Progenitor cell of endocrine pancreas (in vitro differentiated cells): ENCODE measurements at regions not wholly inside any gene's neighbourhood (a gene's known extent, or its start where the extent isn't known, plus 50 kb on each side); places are given as distances from the start of the nearest gene placed in this dataset.

Source experiments
- DNase-seq: peaks from one replicate; pipeline ENCODE4 v3.0.0; 2021; ENCODE audit warnings: low spot score; ENCODE audit not compliant: unreplicated experiment
- H3K27ac Mint-ChIP-seq: 2 replicates; pipeline ENCODE4 v1.8.0; 2021; ENCODE audit warnings: mild to moderate bottlenecking, moderate library complexity, mixed read lengths
- H3K27me3 Mint-ChIP-seq: 2 replicates; pipeline ENCODE4 v1.8.0; 2021; ENCODE audit warnings: mixed read lengths
- H3K36me3 Mint-ChIP-seq: 2 replicates; pipeline ENCODE4 v1.8.0; 2022; ENCODE audit warnings: mixed read lengths; ENCODE audit not compliant: insufficient read depth
- H3K4me1 Mint-ChIP-seq: 2 replicates; pipeline ENCODE4 v1.8.0; 2021; ENCODE audit warnings: low read depth, mixed read lengths
- H3K4me3 Mint-ChIP-seq: 2 replicates; pipeline ENCODE4 v1.8.0; 2021; ENCODE audit warnings: low read depth, mild to moderate bottlenecking, moderate library complexity, mixed read lengths
- H3K9me3 Mint-ChIP-seq: 2 replicates; pipeline ENCODE4 v1.8.0; 2021; ENCODE audit warnings: low read depth, mixed read lengths
- TF ChIP-seq, protein P1 (sequence below): fragments of 200-600 bp; sonication (generic); IDR thresholded peaks from one replicate; pipeline ENCODE4 v1.5.0; 2021; ENCODE audit warnings: antibody characterized with exemption, mild to moderate bottlenecking; ENCODE audit not compliant: unreplicated experiment

DNA sequence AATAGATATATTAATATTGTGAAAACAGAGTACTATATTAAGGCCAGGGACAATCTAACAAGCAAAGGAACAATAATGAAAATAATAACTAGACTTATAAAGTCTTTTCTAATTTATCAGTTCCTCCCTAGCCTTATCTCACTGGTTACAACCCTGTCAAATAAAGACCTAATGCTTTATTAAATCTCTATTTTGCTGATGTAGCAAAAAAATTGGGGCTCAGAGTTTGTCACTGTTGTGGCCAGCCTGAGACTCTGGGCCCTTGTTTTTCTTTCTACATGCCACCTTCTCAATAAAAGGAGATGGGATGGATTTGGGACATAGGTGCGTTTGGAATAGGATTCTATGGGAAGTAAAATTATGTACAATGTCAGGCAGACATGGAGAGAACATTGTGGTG, 937.0 kb downstream of the IGSF11 start:
- H3K27ac Mint-ChIP-seq = no peak overlapping the region
- H3K9me3 Mint-ChIP-seq = peaks cover 10% of the 10 kb centered on the region
- H3K4me1 Mint-ChIP-seq = no peaks in the 10 kb centered on the region
- peaks cover 4% of the 10 kb centered on the region for H3K36me3 Mint-ChIP-seq
- no peaks in the 10 kb centered on the region for H3K27me3 Mint-ChIP-seq
- TF ChIP-seq, protein P1, sequence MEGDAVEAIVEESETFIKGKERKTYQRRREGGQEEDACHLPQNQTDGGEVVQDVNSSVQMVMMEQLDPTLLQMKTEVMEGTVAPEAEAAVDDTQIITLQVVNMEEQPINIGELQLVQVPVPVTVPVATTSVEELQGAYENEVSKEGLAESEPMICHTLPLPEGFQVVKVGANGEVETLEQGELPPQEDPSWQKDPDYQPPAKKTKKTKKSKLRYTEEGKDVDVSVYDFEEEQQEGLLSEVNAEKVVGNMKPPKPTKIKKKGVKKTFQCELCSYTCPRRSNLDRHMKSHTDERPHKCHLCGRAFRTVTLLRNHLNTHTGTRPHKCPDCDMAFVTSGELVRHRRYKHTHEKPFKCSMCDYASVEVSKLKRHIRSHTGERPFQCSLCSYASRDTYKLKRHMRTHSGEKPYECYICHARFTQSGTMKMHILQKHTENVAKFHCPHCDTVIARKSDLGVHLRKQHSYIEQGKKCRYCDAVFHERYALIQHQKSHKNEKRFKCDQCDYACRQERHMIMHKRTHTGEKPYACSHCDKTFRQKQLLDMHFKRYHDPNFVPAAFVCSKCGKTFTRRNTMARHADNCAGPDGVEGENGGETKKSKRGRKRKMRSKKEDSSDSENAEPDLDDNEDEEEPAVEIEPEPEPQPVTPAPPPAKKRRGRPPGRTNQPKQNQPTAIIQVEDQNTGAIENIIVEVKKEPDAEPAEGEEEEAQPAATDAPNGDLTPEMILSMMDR = no peak
- H3K4me3 Mint-ChIP-seq = no peak overlapping the region
- DNase-seq = no peak

DNA sequence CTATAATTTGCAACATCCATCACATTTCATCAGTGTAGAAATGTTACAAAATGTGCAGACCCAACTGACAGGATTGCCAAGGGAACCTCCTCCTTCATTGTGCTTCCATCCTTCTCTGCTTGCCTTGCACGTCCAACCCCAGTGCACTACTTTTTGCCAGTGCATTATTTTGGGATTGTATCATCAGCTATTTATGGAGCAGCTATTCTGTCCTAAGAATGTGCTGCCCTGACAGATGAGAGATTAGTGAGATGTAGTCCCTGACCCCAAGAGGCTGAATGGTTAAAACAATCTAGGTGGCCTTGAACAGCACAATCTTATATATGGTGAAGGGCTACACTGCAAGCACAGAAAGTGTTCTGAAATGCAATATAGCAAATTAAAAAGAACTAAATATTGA, 935.8 kb downstream of the IGSF11 start:
- Mint-ChIP-seq H3K27me3 (no peaks in the 10 kb centered on the region), H3K4me3 (no peak overlapping the region), H3K36me3 (peaks cover 2% of the 10 kb centered on the region), H3K4me1 (peaks cover 4% of the 10 kb centered on the region), H3K27ac (no peak overlapping the region), H3K9me3 (peaks cover 4% of the 10 kb centered on the region)
- no peak for DNase-seq
- TF ChIP-seq, protein P1 = no peak

DNA sequence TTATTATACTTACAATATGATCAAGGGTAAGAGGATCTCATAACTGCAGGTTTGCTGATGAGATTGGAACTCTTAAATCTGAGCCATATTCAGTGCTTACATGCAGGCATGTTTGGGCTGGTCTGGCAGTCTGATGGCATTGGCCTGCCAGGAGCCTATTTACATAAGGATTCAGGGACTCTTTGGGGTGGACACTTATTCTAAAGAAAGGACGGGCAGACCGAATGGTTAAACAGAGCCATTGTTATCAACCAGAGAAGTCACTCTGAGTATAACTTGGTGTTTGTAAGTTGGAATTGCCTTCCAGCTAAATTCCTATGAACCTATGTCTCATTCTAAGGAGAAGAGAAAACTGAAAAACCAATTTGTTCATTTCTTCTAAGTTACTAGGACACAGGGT, 932.8 kb downstream of the IGSF11 start:
- TF ChIP-seq, protein P1 = no peak
- DNase-seq = no peak
- no peak overlapping the region for H3K27ac Mint-ChIP-seq
- no peak overlapping the region for H3K4me3 Mint-ChIP-seq
- H3K4me1 Mint-ChIP-seq = peaks cover 4% of the 10 kb centered on the region
- no peaks in the 10 kb centered on the region for H3K9me3 Mint-ChIP-seq
- H3K36me3 Mint-ChIP-seq = no peaks in the 10 kb centered on the region
- no peaks in the 10 kb centered on the region for H3K27me3 Mint-ChIP-seq

DNA sequence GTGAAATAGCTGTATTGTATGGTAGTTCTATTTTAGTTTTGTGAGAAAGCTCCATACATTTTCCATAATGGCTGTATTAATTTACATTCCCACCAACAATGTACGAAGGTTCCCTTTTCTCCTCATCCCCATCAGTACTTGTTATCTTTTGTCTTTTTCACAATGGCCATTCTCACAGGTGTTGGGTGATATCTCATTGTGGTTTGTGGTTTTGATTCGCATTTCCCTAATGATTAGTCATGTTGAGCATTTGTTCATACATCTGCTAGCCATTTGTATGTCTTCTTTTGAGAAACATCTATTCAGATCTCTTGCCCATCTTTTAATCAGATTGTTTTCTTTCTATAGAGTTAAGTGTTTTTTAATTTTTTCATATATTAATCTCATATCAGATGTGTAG, 931.9 kb downstream of the IGSF11 start:
- Mint-ChIP-seq H3K4me1 (peaks cover 4% of the 10 kb centered on the region), H3K36me3 (no peaks in the 10 kb centered on the region), H3K27me3 (no peaks in the 10 kb centered on the region), H3K4me3 (no peak overlapping the region), H3K27ac (no peak overlapping the region), H3K9me3 (no peaks in the 10 kb centered on the region)
- no peak for DNase-seq
- TF ChIP-seq, protein P1 = no peak

DNA sequence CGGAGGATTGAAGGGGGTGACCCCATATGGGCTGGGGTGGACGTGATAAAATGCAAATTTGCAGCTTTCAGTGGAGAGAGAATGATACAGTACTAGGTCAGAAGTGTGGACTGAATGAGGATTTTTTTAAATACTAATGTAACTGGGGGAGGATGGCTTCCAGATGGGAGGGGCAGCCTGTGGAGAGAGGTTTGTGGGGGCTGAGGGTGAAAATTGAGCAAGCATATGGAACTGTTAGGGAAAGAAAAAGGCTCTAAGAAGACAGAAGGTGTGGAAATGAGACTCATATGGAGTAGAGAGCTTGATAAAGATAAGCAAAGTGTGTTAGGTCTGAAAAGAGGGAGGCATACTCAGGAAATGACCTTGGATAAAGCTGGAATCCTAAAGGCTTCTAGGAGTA, 926.4 kb downstream of the IGSF11 start:
- Mint-ChIP-seq H3K36me3 (no peaks in the 10 kb centered on the region), H3K27ac (no peak overlapping the region), H3K4me3 (no peak overlapping the region), H3K9me3 (no peaks in the 10 kb centered on the region), H3K4me1 (peaks cover 1% of the 10 kb centered on the region), H3K27me3 (no peaks in the 10 kb centered on the region)
- no peak for DNase-seq
- TF ChIP-seq, protein P1 = no peak
